SU-DHL-6 (cell line): ENCODE measurements at regions not wholly inside any gene's neighbourhood (a gene's known extent, or its start where the extent isn't known, plus 50 kb on each side); places are given as distances from the start of the nearest gene placed in this dataset.

Source experiments
- H2AFZ ChIP-seq: fragments of 200-600 bp; sonication (generic); 2 replicates; pipeline ENCODE4 v1.6.1; 2014; ENCODE audit warnings: low read depth, mild to moderate bottlenecking, moderate library complexity, mixed read lengths, antibody characterized with exemption, low read length; ENCODE audit not compliant: severe bottlenecking
- H3F3A ChIP-seq: fragments of 200-600 bp; shearing (Covaris generic); 2 replicates; pipeline ENCODE4 v1.6.0; 2016; ENCODE audit warnings: antibody characterized with exemption, mild to moderate bottlenecking; ENCODE audit not compliant: insufficient read depth
- H3K27ac ChIP-seq: fragments of 200-600 bp; sonication (generic); 2 replicates; pipeline ENCODE4 v1.5.1; 2016; ENCODE audit warnings: low read depth, mild to moderate bottlenecking, low read length, moderate library complexity, mixed read lengths
- H3K27me3 ChIP-seq: fragments of 200-600 bp; sonication (generic), shearing (Covaris generic); 2 replicates; pipeline ENCODE4 v1.6.0; 2014; ENCODE audit warnings: mild to moderate bottlenecking, low read length
- H3K36me3 ChIP-seq: fragments of 200-600 bp; sonication (generic); 2 replicates; pipeline ENCODE4 v1.6.1; 2014; ENCODE audit warnings: mild to moderate bottlenecking, low read length, mixed read lengths
- H3K4me2 ChIP-seq: fragments of 300-600, 200-600 bp; shearing (Covaris generic), sonication (generic); 2 replicates; pipeline ENCODE4 v1.6.0; 2014; ENCODE audit warnings: low read length, low read depth, mild to moderate bottlenecking; ENCODE audit not compliant: poor library complexity, severe bottlenecking
- H3K4me3 ChIP-seq: fragments of 200-600 bp; sonication (generic); 2 replicates; pipeline ENCODE4 v1.5.1; 2014; ENCODE audit warnings: antibody characterized with exemption, low read length, mild to moderate bottlenecking, mixed read lengths; ENCODE audit not compliant: insufficient read depth, poor library complexity, severe bottlenecking
- H3K79me2 ChIP-seq: fragments of 200-600 bp; sonication (generic); 2 replicates; pipeline ENCODE4 v1.6.1; 2014; ENCODE audit warnings: mild to moderate bottlenecking, low read length, moderate library complexity; ENCODE audit not compliant: insufficient read depth
- H3K9ac ChIP-seq: fragments of 200-600 bp; sonication (generic); 2 replicates; pipeline ENCODE4 v1.7.0; 2014; ENCODE audit warnings: mild to moderate bottlenecking, low read length
- H3K9me2 ChIP-seq: fragments of 200-600 bp; sonication (generic); replicated peaks from 2 replicates; pipeline ENCODE4 v1.6.1; 2014; ENCODE audit warnings: low read length; ENCODE audit not compliant: insufficient read depth
- H3K9me3 ChIP-seq: fragments of 200-600 bp; sonication (generic); 2 replicates; pipeline ENCODE4 v1.6.1; 2014; ENCODE audit warnings: low read length, mixed read lengths; ENCODE audit not compliant: insufficient read depth
- H4K20me1 ChIP-seq: fragments of 200-600 bp; sonication (generic); 2 replicates; pipeline ENCODE4 v1.6.1; 2014; ENCODE audit warnings: low read depth, mild to moderate bottlenecking, antibody characterized with exemption, low read length, moderate library complexity, mixed read lengths
- CTCF ChIP-seq: fragments of 200-600 bp; sonication (generic); IDR thresholded peaks from one replicate; pipeline ENCODE4 v1.5.1; 2017; ENCODE audit warnings: antibody characterized with exemption, mild to moderate bottlenecking, low read length, moderate library complexity; ENCODE audit not compliant: insufficient read depth, poor library complexity, severe bottlenecking
- EZH2phosphoT487 ChIP-seq: fragments of 200-600 bp; sonication (generic), shearing (Covaris generic); conservative IDR thresholded peaks from 2 replicates; pipeline ENCODE4 v1.6.1; 2018; ENCODE audit warnings: mild to moderate bottlenecking, antibody characterized with exemption, low read length, moderate library complexity, mixed read lengths

GRCh38 chr2:14861181-14861580, 228.7 kb downstream of the LRATD1 start:
- TF ChIP-seq EZH2phosphoT487, result no peak
- TF ChIP-seq CTCF, result no peak
- H3K9ac ChIP-seq, result no peak overlapping the region
- no peak overlapping the region for H3K4me3 ChIP-seq
- no peaks in the 10 kb centered on the region for H3F3A ChIP-seq
- no peaks in the 10 kb centered on the region for H3K27me3 ChIP-seq
- H3K4me2 ChIP-seq, result no peak overlapping the region
- H3K36me3 ChIP-seq, result no peaks in the 10 kb centered on the region
- no peaks in the 10 kb centered on the region for H3K9me3 ChIP-seq
- no peak overlapping the region for H2AFZ ChIP-seq
- H3K27ac ChIP-seq, result no peak overlapping the region
- H4K20me1 ChIP-seq, result no peaks in the 10 kb centered on the region
- H3K9me2 ChIP-seq, result no peaks in the 10 kb centered on the region
- no peaks in the 10 kb centered on the region for H3K79me2 ChIP-seq

- Histone ChIP-seq H3K4me2 (no peak overlapping the region), H3K27me3 (no peaks in the 10 kb centered on the region), H2AFZ (no peak overlapping the region), H4K20me1 (no peaks in the 10 kb centered on the region), H3K36me3 (no peaks in the 10 kb centered on the region), H3K4me3 (no peak overlapping the region), H3F3A (no peaks in the 10 kb centered on the region), H3K9me2 (no peaks in the 10 kb centered on the region), H3K79me2 (no peaks in the 10 kb centered on the region), H3K9me3 (no peaks in the 10 kb centered on the region), H3K27ac (no peak overlapping the region), H3K9ac (no peak overlapping the region)
- TF ChIP-seq CTCF, result no peak
- TF ChIP-seq EZH2phosphoT487, result no peak
Measured at GRCh38 chr2:14866736-14867352, 234.3 kb downstream of the LRATD1 start.

- no peak for TF ChIP-seq EZH2phosphoT487
- TF ChIP-seq CTCF, result no peak
- Histone ChIP-seq H3K27ac (no peak overlapping the region), H3K9ac (no peak overlapping the region), H3K4me3 (no peak overlapping the region), H3F3A (no peaks in the 10 kb centered on the region), H3K79me2 (no peaks in the 10 kb centered on the region), H3K9me2 (no peaks in the 10 kb centered on the region), H2AFZ (no peak overlapping the region), H3K27me3 (no peaks in the 10 kb centered on the region), H3K4me2 (no peak overlapping the region), H3K36me3 (no peaks in the 10 kb centered on the region), H4K20me1 (no peaks in the 10 kb centered on the region), H3K9me3 (no peaks in the 10 kb centered on the region)
Measured at GRCh38 chr2:14867853-14868252, 235.3 kb downstream of the LRATD1 start.
